ENCODE measurements at regions not wholly inside any gene's neighbourhood (a gene's known extent, or its start where the extent isn't known, plus 50 kb on each side); places are given as distances from the start of the nearest gene placed in this dataset.

- TF ChIP-seq CTCF (IDR thresholded peaks at IDR 0.05; ENCODE audit: insufficient read depth, low read depth, low read length), result no peak
- no peak for DNase-seq (ENCODE audit: low read depth)
- no peak overlapping the region for H3K4me3 ChIP-seq (ENCODE audit: low read depth, low read length)
Observed at GRCh38 chr7:110051372-110051771, 1039.6 kb upstream of the LRRN3 start.

GRCh38 chr7:110056331-110056730, 1034.6 kb upstream of the LRRN3 start:
- no peak overlapping the region for H3K4me3 ChIP-seq (ENCODE audit: low read depth, low read length)
- no peak for DNase-seq (ENCODE audit: low read depth)
- TF ChIP-seq CTCF (IDR thresholded peaks at IDR 0.05; ENCODE audit: insufficient read depth, low read depth, low read length), result no peak

GRCh38 chr7:110058401-110058800, 1032.5 kb upstream of the LRRN3 start:
- TF ChIP-seq CTCF (IDR thresholded peaks at IDR 0.05; ENCODE audit: insufficient read depth, low read depth, low read length), result no peak
- no peak for DNase-seq (ENCODE audit: low read depth)
- no peak overlapping the region for H3K4me3 ChIP-seq (ENCODE audit: low read depth, low read length)

- DNase-seq (ENCODE audit: low read depth), result no peak
- H3K4me3 ChIP-seq (ENCODE audit: low read depth, low read length), result no peak overlapping the region
- no peak for TF ChIP-seq CTCF (IDR thresholded peaks at IDR 0.05; ENCODE audit: insufficient read depth, low read depth, low read length)
Observed at GRCh38 chr7:110061387-110061786, 1029.5 kb upstream of the LRRN3 start.

GRCh38 chr7:110065121-110065520, 1025.8 kb upstream of the LRRN3 start:
- no peak overlapping the region for H3K4me3 ChIP-seq (ENCODE audit: low read depth, low read length)
- no peak for TF ChIP-seq CTCF (IDR thresholded peaks at IDR 0.05; ENCODE audit: insufficient read depth, low read depth, low read length)
- no peak for DNase-seq (ENCODE audit: low read depth)

- no peak for TF ChIP-seq CTCF (IDR thresholded peaks at IDR 0.05; ENCODE audit: insufficient read depth, low read depth, low read length)
- no peak for DNase-seq (ENCODE audit: low read depth)
- H3K4me3 ChIP-seq (ENCODE audit: low read depth, low read length), result no peak overlapping the region
Observed at GRCh38 chr7:110066843-110067242, 1024.1 kb upstream of the LRRN3 start.

- DNase-seq (ENCODE audit: low read depth), result no peak
- no peak for TF ChIP-seq CTCF (IDR thresholded peaks at IDR 0.05; ENCODE audit: insufficient read depth, low read depth, low read length)
- H3K4me3 ChIP-seq (ENCODE audit: low read depth, low read length), result no peak overlapping the region
Observed at GRCh38 chr7:110071192-110071591, 1019.7 kb upstream of the LRRN3 start.
